Gastrocnemius medialis (tissue), 4 donors: ENCODE measurements at regions not wholly inside any gene's neighbourhood (a gene's known extent, or its start where the extent isn't known, plus 50 kb on each side); places are given as distances from the start of the nearest gene placed in this dataset.

Experiments
- ATAC-seq, 2 donors: fragments of 150-250 bp; one replicate each; pipeline ENCODE4 v1.9.1; 2016
- DNase-seq, 2 donors: peaks; one replicate each; pipeline ENCODE4 v3.0.0-alpha.2; 2019
- H3K27ac ChIP-seq, 4 donors: fragments of 200-600 bp; sonication (generic); 1 replicate in 1 of 4; 2 replicates in 3 of 4; pipeline ENCODE4 v1.5.1; 2016 to 2018; ENCODE audit warnings: mild to moderate bottlenecking in 2 of 4, moderate library complexity in 1 of 4
- H3K27me3 ChIP-seq, 3 donors: fragments of 200-600 bp; sonication (generic) in 2 of 3; 1 replicate in 1 of 3; 2 replicates in 2 of 3; pipeline versions ENCODE4 v1.5.1 to v1.6.0; 2016 to 2019; ENCODE audit warnings: mild to moderate bottlenecking in 1 of 3, moderate library complexity in 1 of 3
- H3K36me3 ChIP-seq, 2 donors: fragments of 200-600 bp; sonication (generic) in 1 of 2; one replicate each; pipeline ENCODE4 v1.5.1; 2017 to 2018
- H3K4me1 ChIP-seq, 2 donors: fragments of 200-600 bp; sonication (generic) in 1 of 2; one replicate each; pipeline ENCODE4 v1.5.1; 2016 to 2017; ENCODE audit warnings: mild to moderate bottlenecking in 2 of 2
- H3K4me3 ChIP-seq, 4 donors: fragments of 200-600 bp; sonication (generic) in 3 of 4; 1 replicate in 1 of 4; 2 replicates in 3 of 4; pipeline ENCODE4 v1.5.1; 2016 to 2019; ENCODE audit warnings: mild to moderate bottlenecking in 2 of 4
- H3K9me3 ChIP-seq, 3 donors: fragments of 200-600 bp; sonication (generic) in 2 of 3; 1 replicate in 1 of 3; 2 replicates in 2 of 3; pipeline ENCODE4 v1.5.1; 2016 to 2019
- POLR2A ChIP-seq, 2 donors: fragments of 450-650 bp; IDR thresholded peaks; one replicate each; pipeline ENCODE4 v1.6.1; 2017; ENCODE audit warnings: antibody characterized with exemption in 2 of 2, mild to moderate bottlenecking in 2 of 2, moderate library complexity in 2 of 2
- in situ Hi-C, 4 donors: fragments of 200-750 bp; cut with MboI; loops; one replicate each; pipeline versions ENCODE4 v1.15.0 to v1.8.0; 2017; ENCODE audit warnings: low sequenced_read_pairs in 4 of 4
- intact Hi-C: fragments of 100-400 bp; cut with DNase I; formaldehyde crosslinking; loops from one replicate; pipeline ENCODE4 v1.15.1; 2023; ENCODE audit warnings: low total_unique reads
- TF ChIP-seq, protein P1 (sequence below), 5 experiments: fragments of 450-650 bp in 3 of 5; fragments of 200-600 bp in 2 of 5; sonication (generic) in 2 of 5; IDR thresholded peaks in 4 of 5; conservative IDR thresholded peaks in 1 of 5; 1 replicate in 4 of 5; 2 replicates in 1 of 5; pipeline ENCODE4 v1.5.1; 2016 to 2019; ENCODE audit warnings: antibody characterized with exemption in 5 of 5, mild to moderate bottlenecking in 3 of 5, moderate library complexity in 3 of 5

DNA sequence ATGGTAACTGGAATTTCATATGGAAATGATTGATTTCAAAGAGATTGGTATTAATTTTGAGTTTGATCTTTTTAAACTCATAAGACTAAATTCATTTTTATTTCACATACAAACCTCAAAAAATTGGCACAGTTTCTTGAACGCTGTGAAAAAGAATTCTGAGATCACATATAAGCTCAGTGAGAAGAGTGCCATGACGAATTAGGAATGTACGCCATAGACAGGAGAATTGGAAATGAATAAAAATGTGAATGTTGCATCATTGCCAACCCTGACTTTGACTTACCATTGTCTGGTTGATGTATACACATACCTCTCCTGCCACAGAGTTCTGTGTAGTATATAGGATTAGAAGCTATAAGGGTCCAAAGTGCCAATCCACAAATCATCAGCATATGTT lies 290.4 kb upstream of the ZC3H15 start:
- in situ Hi-C loops (no loop called here), intact Hi-C loops (no loop called here)
- DNase-seq: no peak
- ATAC-seq: no peak
- H3K27me3 ChIP-seq: no peaks in the 10 kb centered on the region
- no peak overlapping the region for H3K27ac ChIP-seq
- H3K4me3 ChIP-seq: no peak overlapping the region
- no peak for TF ChIP-seq POLR2A (IDR thresholded peaks at IDR 0.05)
- TF ChIP-seq, protein P1, sequence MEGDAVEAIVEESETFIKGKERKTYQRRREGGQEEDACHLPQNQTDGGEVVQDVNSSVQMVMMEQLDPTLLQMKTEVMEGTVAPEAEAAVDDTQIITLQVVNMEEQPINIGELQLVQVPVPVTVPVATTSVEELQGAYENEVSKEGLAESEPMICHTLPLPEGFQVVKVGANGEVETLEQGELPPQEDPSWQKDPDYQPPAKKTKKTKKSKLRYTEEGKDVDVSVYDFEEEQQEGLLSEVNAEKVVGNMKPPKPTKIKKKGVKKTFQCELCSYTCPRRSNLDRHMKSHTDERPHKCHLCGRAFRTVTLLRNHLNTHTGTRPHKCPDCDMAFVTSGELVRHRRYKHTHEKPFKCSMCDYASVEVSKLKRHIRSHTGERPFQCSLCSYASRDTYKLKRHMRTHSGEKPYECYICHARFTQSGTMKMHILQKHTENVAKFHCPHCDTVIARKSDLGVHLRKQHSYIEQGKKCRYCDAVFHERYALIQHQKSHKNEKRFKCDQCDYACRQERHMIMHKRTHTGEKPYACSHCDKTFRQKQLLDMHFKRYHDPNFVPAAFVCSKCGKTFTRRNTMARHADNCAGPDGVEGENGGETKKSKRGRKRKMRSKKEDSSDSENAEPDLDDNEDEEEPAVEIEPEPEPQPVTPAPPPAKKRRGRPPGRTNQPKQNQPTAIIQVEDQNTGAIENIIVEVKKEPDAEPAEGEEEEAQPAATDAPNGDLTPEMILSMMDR (IDR thresholded peaks at IDR 0.05 in 4 of 5, conservative IDR thresholded peaks at IDR 0.05 in 1 of 5): no peak
- H3K4me1 ChIP-seq: peaks cover 0 to 11% of the 10 kb centered on the region in 2 donors
- no peaks in the 10 kb centered on the region for H3K9me3 ChIP-seq
- H3K36me3 ChIP-seq: no peaks in the 10 kb centered on the region

DNA sequence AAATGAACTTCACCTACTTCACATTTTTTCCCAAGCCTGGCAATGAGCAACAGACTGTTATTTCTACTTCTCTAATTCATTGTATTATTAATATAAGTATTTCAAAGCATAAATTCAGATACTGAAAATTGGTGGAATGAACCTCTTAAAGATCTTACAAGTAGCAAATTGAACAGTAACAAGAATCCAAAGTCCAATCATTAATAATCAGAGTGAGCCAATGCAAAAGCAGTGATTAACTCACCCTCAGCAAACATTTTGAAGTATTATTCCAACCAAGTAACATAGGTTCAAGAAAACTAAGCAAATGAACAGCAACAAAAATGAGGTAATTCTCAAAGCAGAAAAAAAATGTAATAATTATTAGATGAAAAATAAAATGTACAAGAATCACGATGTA lies 288.1 kb upstream of the ZC3H15 start:
- no peaks in the 10 kb centered on the region for H3K9me3 ChIP-seq
- H3K27me3 ChIP-seq: no peaks in the 10 kb centered on the region
- H3K4me3 ChIP-seq: no peak overlapping the region
- DNase-seq: no peak
- no peak overlapping the region for H3K27ac ChIP-seq
- ATAC-seq: no peak
- in situ Hi-C loops (no loop called here), intact Hi-C loops (no loop called here)
- H3K36me3 ChIP-seq: no peaks in the 10 kb centered on the region
- no peak for TF ChIP-seq POLR2A (IDR thresholded peaks at IDR 0.05)
- TF ChIP-seq, protein P1 (IDR thresholded peaks at IDR 0.05 in 4 of 5, conservative IDR thresholded peaks at IDR 0.05 in 1 of 5): no peak
- peaks cover 0 to 10% of the 10 kb centered on the region in 2 donors for H3K4me1 ChIP-seq

DNA sequence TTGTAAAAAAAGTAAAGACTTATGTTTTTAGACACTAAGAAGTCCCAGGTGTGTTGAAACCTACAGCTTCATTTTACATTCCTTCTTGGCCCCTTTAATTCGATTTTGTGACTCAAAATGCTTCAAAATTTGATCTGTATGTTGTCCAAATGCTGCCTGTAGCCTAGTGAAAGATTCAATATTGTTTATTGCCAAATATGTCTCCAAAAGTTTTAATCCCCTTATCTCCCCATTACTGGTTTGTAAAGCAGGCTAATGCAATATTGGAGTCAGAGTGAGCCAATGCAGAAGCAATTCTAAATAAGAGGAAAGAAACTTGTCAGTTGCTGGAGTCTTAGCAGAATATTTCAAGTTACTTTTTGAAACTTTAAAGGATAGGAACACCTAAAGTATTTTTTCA lies 287.0 kb upstream of the ZC3H15 start:
- H3K9me3 ChIP-seq: no peaks in the 10 kb centered on the region
- no peak for ATAC-seq
- in situ Hi-C loops (no loop called here), intact Hi-C loops (no loop called here)
- no peak overlapping the region for H3K4me3 ChIP-seq
- no peaks in the 10 kb centered on the region for H3K27me3 ChIP-seq
- no peaks in the 10 kb centered on the region for H3K36me3 ChIP-seq
- TF ChIP-seq, protein P1 (IDR thresholded peaks at IDR 0.05 in 4 of 5, conservative IDR thresholded peaks at IDR 0.05 in 1 of 5): no peak
- TF ChIP-seq POLR2A (IDR thresholded peaks at IDR 0.05): no peak
- no peak overlapping the region for H3K27ac ChIP-seq
- DNase-seq: no peak
- H3K4me1 ChIP-seq: peaks cover 0 to 3% of the 10 kb centered on the region in 2 donors

DNA sequence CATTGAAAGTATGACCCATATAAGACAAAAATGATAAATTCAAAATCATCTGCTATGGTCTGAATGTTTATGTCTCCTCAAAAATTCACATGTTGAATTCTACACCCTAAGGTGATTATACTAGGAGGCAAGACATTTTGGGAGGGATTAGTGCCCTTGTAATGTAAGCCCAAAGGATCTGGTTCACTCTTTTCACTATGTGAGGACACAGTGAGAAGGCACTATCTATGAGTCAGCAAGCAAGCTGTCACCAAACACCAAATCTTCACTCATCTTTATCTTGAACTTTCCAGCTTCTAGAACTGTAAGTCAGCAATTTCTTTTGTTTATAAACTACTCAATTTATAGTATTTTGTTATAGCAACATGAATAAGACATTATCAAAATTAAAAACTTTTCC lies 284.7 kb upstream of the ZC3H15 start:
- Histone ChIP-seq H3K36me3 (no peaks in the 10 kb centered on the region), H3K4me1 (peaks cover 0 to 3% of the 10 kb centered on the region in 2 donors), H3K4me3 (no peak overlapping the region), H3K27ac (no peak overlapping the region), H3K9me3 (no peaks in the 10 kb centered on the region), H3K27me3 (no peaks in the 10 kb centered on the region)
- no peak for DNase-seq
- in situ Hi-C loops: no loop called here
- intact Hi-C loops: no loop called here
- no peak for ATAC-seq
- no peak for TF ChIP-seq POLR2A (IDR thresholded peaks at IDR 0.05)
- TF ChIP-seq, protein P1 (IDR thresholded peaks at IDR 0.05 in 4 of 5, conservative IDR thresholded peaks at IDR 0.05 in 1 of 5): no peak

GRCh38 chr2:186205254-186205911 lies 280.7 kb upstream of the ZC3H15 start:
- H3K27ac ChIP-seq: no peak overlapping the region
- no peaks in the 10 kb centered on the region for H3K36me3 ChIP-seq
- intact Hi-C loops (no loop called here), in situ Hi-C loops (no loop called here)
- DNase-seq (no peak), ATAC-seq (no peak)
- H3K27me3 ChIP-seq: no peaks in the 10 kb centered on the region
- no peaks in the 10 kb centered on the region for H3K9me3 ChIP-seq
- peaks cover 0 to 3% of the 10 kb centered on the region in 2 donors for H3K4me1 ChIP-seq
- no peak overlapping the region for H3K4me3 ChIP-seq
- TF ChIP-seq, protein P1 (IDR thresholded peaks at IDR 0.05 in 4 of 5, conservative IDR thresholded peaks at IDR 0.05 in 1 of 5): no peak
- TF ChIP-seq POLR2A (IDR thresholded peaks at IDR 0.05): no peak
